H1 (cell line): ENCODE measurements at regions not wholly inside any gene's neighbourhood (a gene's known extent, or its start where the extent isn't known, plus 50 kb on each side); places are given as distances from the start of the nearest gene placed in this dataset.

ENCODE experiments used
- CTCF ChIA-PET: fragments of 300-600 bp; sonication (Branson Sonifier 250); formaldehyde crosslinking; loops from one replicate; lab custom pipeline; 2021; ENCODE audit not compliant: partially characterized antibody; lab: Charles Lee
- POLR2A ChIA-PET: fragments of 300-600 bp; sonication (Branson Sonifier 250); formaldehyde crosslinking; loops from one replicate; lab custom pipeline; 2021; ENCODE audit warnings: inconsistent platforms; ENCODE audit not compliant: partially characterized antibody; lab: Charles Lee
- DNase-seq, 2 experiments: peaks; one replicate each; pipeline versions ENCODE4 v3.0.0 to v3.0.0-alpha.2; 2010 to 2022; ENCODE audit warnings: low spot score in 2 of 2, low read depth in 1 of 2, mixed read lengths in 1 of 2
- FAIRE-seq: peaks from 2 replicates; lab custom pipeline; 2011; peaks lifted over from hg19 to GRCh38; lab: Jason Lieb, UNC
- H2AFZ ChIP-seq: 2 replicates; pipeline ENCODE4 v1.8.1; 2012; ENCODE audit warnings: low read length, inconsistent platforms
- H2AK5ac ChIP-seq: 2 replicates; pipeline ENCODE4 v1.6.1; 2013; ENCODE audit warnings: low read depth, low read length
- H2BK120ac ChIP-seq: replicated peaks from 2 replicates; pipeline ENCODE3; 2013; ENCODE audit warnings: low read depth, low read length, inconsistent platforms
- H2BK12ac ChIP-seq: 2 replicates; pipeline ENCODE4 v1.6.1; 2013; ENCODE audit warnings: low read depth, low read length
- H2BK15ac ChIP-seq: 2 replicates; pipeline ENCODE4 v1.6.1; 2013; ENCODE audit warnings: low read length
- H2BK20ac ChIP-seq: 2 replicates; pipeline ENCODE4 v1.6.1; 2013; ENCODE audit warnings: low read length
- H2BK5ac ChIP-seq: 2 replicates; pipeline ENCODE4 v1.6.1; 2013; ENCODE audit warnings: low read depth, low read length
- H3K14ac ChIP-seq: 2 replicates; pipeline ENCODE4 v1.6.1; 2013; ENCODE audit warnings: inconsistent platforms; ENCODE audit not compliant: insufficient read length
- H3K18ac ChIP-seq: 2 replicates; pipeline ENCODE4 v1.6.1; 2013; ENCODE audit warnings: low read length; ENCODE audit errors: extremely low read depth
- H3K23ac ChIP-seq: 2 replicates; pipeline ENCODE4 v1.6.1; 2013; ENCODE audit warnings: inconsistent platforms; ENCODE audit not compliant: insufficient read length
- H3K23me2 ChIP-seq: 2 replicates; pipeline ENCODE4 v1.6.1; 2013; ENCODE audit warnings: low read depth, low read length
- H3K27ac ChIP-seq: 2 replicates; pipeline ENCODE4 v1.6.1; 2011; ENCODE audit warnings: low read depth, low read length, inconsistent platforms
- H3K27me3 ChIP-seq, 4 experiments: replicated peaks in 1 of 4; 1 replicate in 1 of 4; 2 replicates in 3 of 4; pipeline versions ENCODE4 v1.6.1 to v1.8.1; 2011 to 2013; ENCODE audit warnings: low read length in 3 of 4, mild to moderate bottlenecking in 3 of 4, inconsistent platforms in 2 of 4, mixed read lengths in 2 of 4, moderate library complexity in 1 of 4; ENCODE audit not compliant: control insufficient read depth in 3 of 4, insufficient read depth in 3 of 4; ENCODE audit errors: extremely low read depth in 1 of 4
- H3K36me3 ChIP-seq, 4 experiments: 2 replicates each; pipeline versions ENCODE4 v1.6.1 to v1.8.1; 2011 to 2013; ENCODE audit warnings: mild to moderate bottlenecking in 4 of 4, low read length in 3 of 4, moderate library complexity in 2 of 4, control low read depth in 1 of 4, inconsistent platforms in 1 of 4; ENCODE audit not compliant: insufficient read depth in 4 of 4, control insufficient read depth in 2 of 4
- H3K4ac ChIP-seq: replicated peaks from 2 replicates; pipeline ENCODE3; 2013; ENCODE audit warnings: low read length, low read depth, mixed read lengths, inconsistent platforms; ENCODE audit not compliant: insufficient read length
- H3K4me1 ChIP-seq, 4 experiments: replicated peaks in 1 of 4; 1 replicate in 1 of 4; 2 replicates in 3 of 4; pipeline versions ENCODE4 v1.6.1 to v1.8.1; 2011 to 2013; ENCODE audit warnings: low read length in 3 of 4, inconsistent platforms in 2 of 4, mixed read lengths in 1 of 4; ENCODE audit not compliant: insufficient read depth in 4 of 4, control insufficient read depth in 3 of 4
- H3K4me2 ChIP-seq, 2 experiments: 2 replicates each; pipeline versions ENCODE4 v1.6.1 to v1.8.1; 2011 to 2013; ENCODE audit warnings: low read depth in 2 of 2, low read length in 2 of 2, control low read depth in 1 of 2, inconsistent platforms in 1 of 2, mild to moderate bottlenecking in 1 of 2; ENCODE audit not compliant: insufficient read depth in 1 of 2
- H3K4me3 ChIP-seq, 4 experiments: fragments of 200-600, 300-600 bp in 1 of 4; sonication (generic), shearing (Covaris generic), sonication (Bioruptor Twin) in 1 of 4; 2 replicates each; pipeline versions ENCODE4 v1.5.1 to v1.8.1; 2011 to 2016; ENCODE audit warnings: low read length in 4 of 4, low read depth in 3 of 4, control low read depth in 2 of 4, inconsistent platforms in 2 of 4, mild to moderate bottlenecking in 2 of 4, mixed read lengths in 1 of 4, moderate library complexity in 1 of 4; ENCODE audit not compliant: insufficient read depth in 2 of 4; ENCODE audit errors: extremely low read depth in 1 of 4
- H3K56ac ChIP-seq: replicated peaks from 2 replicates; pipeline ENCODE3; 2013; ENCODE audit warnings: low read depth, mild to moderate bottlenecking, mixed read lengths, low read length, inconsistent platforms; ENCODE audit not compliant: insufficient read length
- H3K79me1 ChIP-seq: 2 replicates; pipeline ENCODE4 v1.6.1; 2013; ENCODE audit warnings: low read depth, low read length, control low read depth
- H3K79me2 ChIP-seq, 2 experiments: 2 replicates each; pipeline versions ENCODE4 v1.6.1 to v1.8.1; 2012 to 2013; ENCODE audit warnings: low read length in 2 of 2, mild to moderate bottlenecking in 2 of 2, inconsistent platforms in 1 of 2; ENCODE audit not compliant: insufficient read depth in 2 of 2, control insufficient read depth in 1 of 2
- H3K9ac ChIP-seq, 4 experiments: replicated peaks in 1 of 4; 1 replicate in 1 of 4; 2 replicates in 3 of 4; pipeline versions ENCODE4 v1.6.1 to v1.8.1; 2011 to 2013; ENCODE audit warnings: low read depth in 3 of 4, low read length in 3 of 4, control low read depth in 2 of 4, mild to moderate bottlenecking in 2 of 4, moderate library complexity in 2 of 4, inconsistent platforms in 1 of 4; ENCODE audit errors: extremely low read depth in 1 of 4
- H3K9me3 ChIP-seq, 2 experiments: 2 replicates each; pipeline versions ENCODE4 v1.6.1 to v1.8.1; 2012 to 2013; ENCODE audit warnings: mild to moderate bottlenecking in 2 of 2, moderate library complexity in 2 of 2, control low read depth in 1 of 2, inconsistent platforms in 1 of 2, low read depth in 1 of 2, low read length in 1 of 2, mixed read lengths in 1 of 2; ENCODE audit not compliant: insufficient read depth in 2 of 2
- H4K20me1 ChIP-seq, 2 experiments: replicated peaks in 1 of 2; 2 replicates each; pipeline versions ENCODE3 to v1.8.1; 2011 to 2013; ENCODE audit warnings: inconsistent platforms in 2 of 2, low read length in 2 of 2, mild to moderate bottlenecking in 1 of 2; ENCODE audit not compliant: insufficient read depth in 2 of 2, control insufficient read depth in 1 of 2
- H4K5ac ChIP-seq: 2 replicates; pipeline ENCODE4 v1.6.1; 2013; ENCODE audit warnings: low read length, low read depth, mixed read lengths, inconsistent platforms; ENCODE audit not compliant: insufficient read length
- H4K8ac ChIP-seq: 2 replicates; pipeline ENCODE4 v1.8.0; 2013; ENCODE audit warnings: mild to moderate bottlenecking, moderate library complexity, low read length, inconsistent platforms; ENCODE audit not compliant: insufficient read depth; ENCODE audit errors: extremely low read depth
- H4K91ac ChIP-seq: replicated peaks from 2 replicates; pipeline ENCODE3; 2013; ENCODE audit warnings: low read length, mixed read lengths, inconsistent platforms; ENCODE audit not compliant: insufficient read length
- CHD2 ChIP-seq: IDR thresholded peaks from 2 replicates; pipeline ENCODE4 v1.6.1; 2012; ENCODE audit warnings: low read length, improper control_type of control experiment
- SIN3A ChIP-seq, 2 experiments: IDR thresholded peaks in 1 of 2; conservative IDR thresholded peaks in 1 of 2; 2 replicates each; pipeline ENCODE4 v1.6.1; 2011 to 2012; ENCODE audit warnings: low read length in 2 of 2, improper control_type of control experiment in 1 of 2, low read depth in 1 of 2, mild to moderate bottlenecking in 1 of 2
- TEAD4 ChIP-seq: IDR thresholded peaks from 2 replicates; pipeline ENCODE4 v1.6.1; 2012; ENCODE audit warnings: low read depth, low read length, inconsistent platforms, mixed read lengths
- WGBS, 2 experiments: shearing (Covaris generic) in 1 of 2; methylation state at CpG; one replicate each; pipeline versions ENCODE4 v1.1.6 to v1.1.7; 2013 to 2015; ENCODE audit warnings: low lambda C conversion rate in 2 of 2, mixed read lengths in 2 of 2, inconsistent platforms in 1 of 2, low coverage in 1 of 2, missing lambda C conversion rate in 1 of 2; ENCODE audit not compliant: insufficient replicate concordance in 2 of 2, insufficient coverage in 1 of 2, insufficient read length in 1 of 2; ENCODE audit errors: extremely low coverage in 1 of 2, missing lambda C conversion rate in 1 of 2; 5-methylcytosine and 5-hydroxymethylcytosine counted together
- TF ChIP-seq, protein P1 (sequence below): IDR thresholded peaks from 2 replicates; pipeline ENCODE4 v1.6.1; 2012; ENCODE audit warnings: inconsistent platforms

DNA sequence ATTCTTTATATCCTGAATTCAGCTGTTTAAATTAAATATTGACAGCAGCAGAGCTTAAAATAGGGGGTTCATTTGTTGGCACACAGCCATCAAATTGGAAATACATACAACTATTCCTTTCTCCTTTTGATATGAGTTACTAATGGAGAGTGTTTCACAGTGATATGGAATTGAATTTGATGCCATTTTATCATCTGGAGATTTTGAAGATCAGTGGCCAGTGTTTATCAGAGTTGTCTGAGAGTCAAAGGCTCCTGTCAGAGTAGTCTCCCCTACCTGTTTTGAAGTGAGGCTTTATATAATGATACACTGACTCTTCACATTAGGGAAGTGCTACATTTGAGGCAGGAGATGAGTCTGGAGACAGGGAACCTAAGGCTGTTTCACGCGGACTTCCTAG, 1286.3 kb downstream of the TECRL start:
- no peak overlapping the region for H2BK15ac ChIP-seq
- H4K20me1 ChIP-seq, result no peaks in the 10 kb centered on the region
- H3K79me1 ChIP-seq, result no peaks in the 10 kb centered on the region
- no peak overlapping the region for H2BK20ac ChIP-seq
- H3K4me2 ChIP-seq, result no peak overlapping the region
- ChIA-PET CTCF (no interaction called here), POLR2A (no interaction called here)
- no peak overlapping the region for H3K4me3 ChIP-seq
- H2AK5ac ChIP-seq, result no peak overlapping the region
- DNase-seq (no peak), FAIRE-seq (no peak)
- no peak overlapping the region for H3K56ac ChIP-seq
- H2AFZ ChIP-seq, result no peak overlapping the region
- H3K9me3 ChIP-seq, result no peaks in the 10 kb centered on the region
- no peaks in the 10 kb centered on the region for H3K79me2 ChIP-seq
- no peak overlapping the region for H2BK120ac ChIP-seq
- H3K14ac ChIP-seq, result no peak overlapping the region
- H4K5ac ChIP-seq, result no peak overlapping the region
- no peak overlapping the region for H4K8ac ChIP-seq
- WGBS, 2 experiments, result 92% methylated on average over 2 of the region's 2 CpGs; no CpG with 5 or more reads in 1 of the 2 experiments
- no peaks in the 10 kb centered on the region for H3K36me3 ChIP-seq
- H3K23me2 ChIP-seq, result no peaks in the 10 kb centered on the region
- TF ChIP-seq, protein P1, sequence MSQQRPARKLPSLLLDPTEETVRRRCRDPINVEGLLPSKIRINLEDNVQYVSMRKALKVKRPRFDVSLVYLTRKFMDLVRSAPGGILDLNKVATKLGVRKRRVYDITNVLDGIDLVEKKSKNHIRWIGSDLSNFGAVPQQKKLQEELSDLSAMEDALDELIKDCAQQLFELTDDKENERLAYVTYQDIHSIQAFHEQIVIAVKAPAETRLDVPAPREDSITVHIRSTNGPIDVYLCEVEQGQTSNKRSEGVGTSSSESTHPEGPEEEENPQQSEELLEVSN, result no peak
- no peak for TF ChIP-seq CHD2
- no peak for TF ChIP-seq TEAD4
- no peak for TF ChIP-seq SIN3A (conservative IDR thresholded peaks at IDR 0.05 in 1 of 2, IDR thresholded peaks at IDR 0.05 in 1 of 2; ENCODE audit: low read depth in 1 of 2, low read length in 2 of 2)
- no peaks in the 10 kb centered on the region for H3K4me1 ChIP-seq
- H3K18ac ChIP-seq, result no peak overlapping the region
- H3K4ac ChIP-seq, result no peak overlapping the region
- H2BK5ac ChIP-seq, result no peak overlapping the region
- no peak overlapping the region for H4K91ac ChIP-seq
- H2BK12ac ChIP-seq, result no peak overlapping the region
- H3K9ac ChIP-seq, result no peak overlapping the region
- no peak overlapping the region for H3K27ac ChIP-seq
- no peaks in the 10 kb centered on the region for H3K27me3 ChIP-seq
- no peak overlapping the region for H3K23ac ChIP-seq
